K562 (cell line): ENCODE measurements at regions not wholly inside any gene's neighbourhood (a gene's known extent, or its start where the extent isn't known, plus 50 kb on each side); places are given as distances from the start of the nearest gene placed in this dataset.

Source experiments
- ATAC-seq: fragments of 200-7000 bp; cut with Tn5 transposase; 3 replicates; pipeline ENCODE4 v1.9.1; 2020; ENCODE audit warnings: moderate library complexity
- BruUV-seq: library from RNA; stranded (reverse); fragments of 400-500 nt; replicated peaks from 2 replicates; lab custom pipeline; 2021; lab: Mats Ljungman, UMichigan
- CTCF ChIA-PET: fragments of 300-600 bp; formaldehyde crosslinking; extraction: SDS; loops from one replicate; lab custom pipeline; 2021; ENCODE audit warnings: low intra/inter-chr PET ratio; lab: Yijun Ruan, JAX
- POLR2A ChIA-PET: fragments of 300-600, 350-650 bp; sonication (Branson Sonifier 250); formaldehyde crosslinking; extraction: SDS; loops from one replicate; lab custom pipeline; 2021; ENCODE audit warnings: antibody characterized with exemption, inconsistent platforms; lab: Yijun Ruan, JAX
- DNase-seq, 4 experiments: peaks; one replicate each; pipeline versions ENCODE4 v3.0.0 to v3.0.0-alpha.2; 2011 to 2018; ENCODE audit warnings: low spot score in 3 of 4, mixed read lengths in 3 of 4; ENCODE audit errors: extremely low read depth in 1 of 4
- FAIRE-seq: peaks from 2 replicates; lab custom pipeline; 2011; peaks lifted over from hg19 to GRCh38; lab: Jason Lieb, UNC
- H2AFZ ChIP-seq: 2 replicates; pipeline ENCODE4 v1.6.0; 2011; ENCODE audit warnings: low read depth, low read length, control low read depth, inconsistent platforms
- H3K27ac ChIP-seq: fragments of 200-600 bp; 3 replicates; pipeline ENCODE4 v1.8.0; 2011; ENCODE audit warnings: low read depth, mild to moderate bottlenecking, control low read depth, inconsistent platforms, low read length, moderate library complexity, mixed read lengths; ENCODE audit errors: extremely low read depth
- H3K27me3 ChIP-seq, 2 experiments: fragments of 300-600 bp in 1 of 2; 2 replicates in 1 of 2; 3 replicates in 1 of 2; pipeline versions ENCODE4 v1.6.0 to v1.8.0; 2011; ENCODE audit warnings: inconsistent platforms in 2 of 2, low read length in 2 of 2, mild to moderate bottlenecking in 1 of 2, mixed read lengths in 1 of 2, moderate library complexity in 1 of 2; ENCODE audit not compliant: control insufficient read depth in 2 of 2, insufficient read depth in 2 of 2
- H3K36me3 ChIP-seq: fragments of 300-600 bp; 3 replicates; pipeline ENCODE4 v1.8.0; 2011; ENCODE audit warnings: mild to moderate bottlenecking, low read length, inconsistent platforms; ENCODE audit not compliant: control insufficient read depth, insufficient read depth
- H3K4me1 ChIP-seq, 2 experiments: fragments of 200-600 bp in 1 of 2; replicated peaks in 1 of 2; 2 replicates in 1 of 2; 3 replicates in 1 of 2; pipeline versions ENCODE4 v1.5.1 to v1.8.0; 2011; ENCODE audit warnings: inconsistent platforms in 2 of 2, low read length in 2 of 2, mild to moderate bottlenecking in 1 of 2, mixed read lengths in 1 of 2, moderate library complexity in 1 of 2; ENCODE audit not compliant: control insufficient read depth in 2 of 2, insufficient read depth in 2 of 2
- H3K4me2 ChIP-seq: 2 replicates; pipeline ENCODE4 v1.6.1; 2011; ENCODE audit warnings: low read length, control low read depth, inconsistent platforms, mixed read lengths; ENCODE audit not compliant: insufficient read depth
- H3K4me3 ChIP-seq: fragments of 200-600 bp; sonication (generic), shearing (Covaris generic); 2 replicates; pipeline ENCODE4 v1.5.1; 2016; ENCODE audit warnings: control low read depth, inconsistent platforms
- H3K79me2 ChIP-seq: fragments of 200-600 bp; 3 replicates; pipeline ENCODE4 v1.8.0; 2011; ENCODE audit warnings: low read length, inconsistent platforms; ENCODE audit not compliant: control insufficient read depth, insufficient read depth
- H3K9ac ChIP-seq, 2 experiments: 2 replicates each; pipeline versions ENCODE4 v1.6.0 to v1.6.1; 2011; ENCODE audit warnings: low read depth in 2 of 2, low read length in 2 of 2, control low read depth in 1 of 2, inconsistent platforms in 1 of 2, mild to moderate bottlenecking in 1 of 2, mixed read lengths in 1 of 2; ENCODE audit not compliant: insufficient read depth in 1 of 2
- H3K9me1 ChIP-seq: one replicate; pipeline ENCODE4 v1.6.0; 2011; ENCODE audit warnings: inconsistent platforms, mild to moderate bottlenecking, low read length, moderate library complexity; ENCODE audit not compliant: control insufficient read depth, insufficient read depth
- H3K9me3 ChIP-seq: replicated peaks from 2 replicates; pipeline ENCODE4 v1.5.1; 2011; ENCODE audit warnings: low read depth, low read length, inconsistent platforms; ENCODE audit not compliant: control insufficient read depth, insufficient read depth
- H4K20me1 ChIP-seq: replicated peaks from 2 replicates; pipeline ENCODE4 v1.6.1; 2011; ENCODE audit warnings: low read length, inconsistent platforms, mixed read lengths; ENCODE audit not compliant: control insufficient read depth, insufficient read depth
- FIP1L1 ChIP-seq: fragments of 200-400 bp; formaldehyde crosslinking; IDR thresholded peaks from 2 replicates; pipeline ENCODE4 v1.6.1; 2018; ENCODE audit warnings: mild to moderate bottlenecking, low read depth, low read length; ENCODE audit not compliant: poor library complexity, severe bottlenecking
- FOXM1 ChIP-seq, 2 experiments: fragments of 450-650 bp in 1 of 2; sonication (generic) in 1 of 2; formaldehyde crosslinking in 1 of 2; IDR thresholded peaks; 2 replicates each; pipeline versions ENCODE4 v1.6.1 to v1.9.0; 2017 to 2022; ENCODE audit warnings: low read depth in 2 of 2, mild to moderate bottlenecking in 2 of 2, missing genetic modification reagents in 1 of 2, moderate library complexity in 1 of 2
- HDAC1 ChIP-seq, 2 experiments: fragments of 450-650 bp; IDR thresholded peaks; 2 replicates each; pipeline ENCODE4 v1.6.1; 2016 to 2017; ENCODE audit warnings: inconsistent platforms in 1 of 2, mild to moderate bottlenecking in 1 of 2, moderate library complexity in 1 of 2
- MED1 ChIP-seq: sonication (generic); formaldehyde crosslinking; IDR thresholded peaks from 2 replicates; pipeline ENCODE4 v1.8.1; 2023; ENCODE audit warnings: missing genetic modification reagents, borderline replicate concordance
- NFXL1 ChIP-seq: fragments of 450-650 bp; formaldehyde crosslinking; IDR thresholded peaks from 2 replicates; pipeline ENCODE4 v1.4.0; 2021; ENCODE audit warnings: mild to moderate bottlenecking
- POLR2G ChIP-seq: fragments of 200-400 bp; formaldehyde crosslinking; IDR thresholded peaks from 2 replicates; pipeline ENCODE4 v1.6.1; 2017; ENCODE audit warnings: low read depth, mild to moderate bottlenecking, antibody characterized with exemption, low read length, moderate library complexity
- SRSF9 ChIP-seq: fragments of 200-400 bp; formaldehyde crosslinking; IDR thresholded peaks from 2 replicates; pipeline ENCODE4 v1.6.1; 2017; ENCODE audit warnings: low read depth, low read length, borderline replicate concordance
- WHSC1 ChIP-seq: IDR thresholded peaks from one replicate; pipeline ENCODE4 v1.6.1; 2012; ENCODE audit warnings: low read length, control low read depth, inconsistent platforms
- ZBTB8A ChIP-seq: fragments of 450-650 bp; IDR thresholded peaks from 2 replicates; pipeline ENCODE4 v1.6.1; 2018; ENCODE audit warnings: mild to moderate bottlenecking, moderate library complexity; ENCODE audit not compliant: partially characterized antibody
- ZNF24 ChIP-seq: fragments of 450-650 bp; IDR thresholded peaks from 2 replicates; pipeline ENCODE4 v1.6.1; 2016
- ZNF280A ChIP-seq: fragments of 450-650 bp; IDR thresholded peaks from 2 replicates; pipeline ENCODE4 v1.6.1; 2018; ENCODE audit warnings: mild to moderate bottlenecking, low read depth; ENCODE audit not compliant: partially characterized antibody
- ZNF280B ChIP-seq: fragments of 250-450 bp; sonication (Bioruptor Pico); IDR thresholded peaks from 2 replicates; pipeline ENCODE4 v1.5.1; 2021; ENCODE audit warnings: mild to moderate bottlenecking
- ZNF316 ChIP-seq: fragments of 450-650 bp; IDR thresholded peaks from 2 replicates; pipeline ENCODE4 v1.6.1; 2016
- WGBS: fragments of 100-300 bp; shearing (Covaris generic); methylation state at CpG from one replicate; pipeline ENCODE4 v1.1.6; 2016; ENCODE audit warnings: low coverage, mixed read lengths; ENCODE audit not compliant: insufficient coverage; ENCODE audit errors: missing lambda C conversion rate; 5-methylcytosine and 5-hydroxymethylcytosine counted together
- in situ Hi-C: fragments of 300-500 bp; cut with MboI; formaldehyde crosslinking; loops from 4 replicates; pipeline ENCODE4 v1.15.0; 2018; ENCODE audit warnings: inconsistent platforms, mixed read lengths
- intact Hi-C: fragments of 100-400 bp; cut with micrococcal nuclease; formaldehyde crosslinking; loops from 2 replicates; pipeline ENCODE4 v1.14.2; 2022

- Histone ChIP-seq H3K9me3 (0 out of 2 replicates have a peak, but pooled peaks cover 2% of the 10 kb centered on the region), H4K20me1 (no peaks in the 10 kb centered on the region), H3K4me2 (no peak overlapping the region), H3K79me2 (no peaks in the 10 kb centered on the region), H3K27me3 (no peaks in the 10 kb centered on the region), H3K27ac (no peak overlapping the region), H2AFZ (no peak overlapping the region), H3K36me3 (no peaks in the 10 kb centered on the region), H3K4me3 (no peak overlapping the region), H3K9ac (no peak overlapping the region), H3K4me1 (no peaks in the 10 kb centered on the region), H3K9me1 (no peaks in the 10 kb centered on the region)
- no peak for DNase-seq
- ChIA-PET POLR2A (interaction anchor here (0.9 kb wide), 1 partner anchor 10 kb away, joined by 3 read pairs; no protein-coding TSS in a partner anchor), CTCF (no interaction called here)
- WGBS: 7% methylated on average over 1 of the region's 1 CpG
- intact Hi-C loops (no loop called here), in situ Hi-C loops (no loop called here)
- FAIRE-seq: no peak
- no TSS peak for BruUV-seq
- TF ChIP-seq ZBTB8A: no peak
- TF ChIP-seq ZNF316: peak; percentile 8; the same call in 1 of the 2 replicates
- no peak for ATAC-seq
Measured at GRCh38 chr11:11056316-11056715, 198.5 kb upstream of the ZBED5 start.

GRCh38 chr11:11047851-11048610, 190.2 kb upstream of the ZBED5 start:
- BruUV-seq: no TSS peak
- WGBS: 5% methylated on average over 2 of the region's 2 CpGs
- Histone ChIP-seq H3K79me2 (no peaks in the 10 kb centered on the region), H2AFZ (no peak overlapping the region), H3K27ac (no peak overlapping the region), H3K4me1 (no peaks in the 10 kb centered on the region), H3K9me1 (no peaks in the 10 kb centered on the region), H3K9me3 (no peaks in the 10 kb centered on the region), H3K27me3 (no peaks in the 10 kb centered on the region; a peak in 2 of 5 replicates), H3K36me3 (no peaks in the 10 kb centered on the region), H3K4me2 (no peak overlapping the region), H3K9ac (no peak overlapping the region), H3K4me3 (no peak overlapping the region), H4K20me1 (no peaks in the 10 kb centered on the region)
- FAIRE-seq: no peak
- CTCF ChIA-PET: no interaction called here
- ATAC-seq: no peak
- POLR2A ChIA-PET: interaction anchor here (0.6 to 1.1 kb wide), 2 partner anchors 9 to 40 kb away, joined by 3 to 4 read pairs; no protein-coding TSS in a partner anchor
- intact Hi-C loops: no loop called here
- in situ Hi-C loops: no loop called here
- DNase-seq: no peak
- TF ChIP-seq SRSF9 (no peak), WHSC1 (no peak), MED1 (CRISPR knock-in tag) (no peak), HDAC1 (IDR thresholded peaks at IDR 0.05) (no peak), FIP1L1 (no peak), NFXL1 (no peak), ZNF280A (no peak), FOXM1 (IDR thresholded peaks at IDR 0.05; ENCODE audit: low read depth) (no peak), FOXM1 (CRISPR knock-in tag; IDR thresholded peaks at IDR 0.05; ENCODE audit: low read depth) (no peak), ZNF280B (CRISPR knock-in tag) (no peak), POLR2G (no peak), ZNF24 (no peak)
